Mesenchymal stem cell (in vitro differentiated cells and primary cell): ENCODE measurements at regions not wholly inside any gene's neighbourhood (a gene's known extent, or its start where the extent isn't known, plus 50 kb on each side); places are given as distances from the start of the nearest gene placed in this dataset.
A peak's percentile ranks its signal among the peaks of the same experiment; 100 is the strongest.

Experiments used
- DNase-seq: peaks from one replicate; pipeline ENCODE4 v3.0.0-alpha.2; 2013
- H2AFZ ChIP-seq: one replicate; pipeline ENCODE4 v1.6.1; 2013; ENCODE audit warnings: low read depth, mild to moderate bottlenecking, control low read depth, inconsistent platforms, low read length, moderate library complexity
- H2AK5ac ChIP-seq: 2 replicates; pipeline ENCODE4 v1.6.1; 2013; ENCODE audit warnings: low read length, moderate library complexity, mild to moderate bottlenecking, inconsistent platforms; ENCODE audit not compliant: severe bottlenecking
- H2BK120ac ChIP-seq: one replicate; pipeline ENCODE4 v1.6.1; 2013; ENCODE audit warnings: low read depth, mild to moderate bottlenecking, inconsistent platforms, low read length, moderate library complexity
- H2BK12ac ChIP-seq, 2 experiments: one replicate each; pipeline ENCODE4 v1.6.1; 2013; ENCODE audit warnings: inconsistent platforms in 2 of 2, low read length in 2 of 2, mild to moderate bottlenecking in 2 of 2, moderate library complexity in 2 of 2, control low read depth in 1 of 2
- H2BK15ac ChIP-seq: one replicate; pipeline ENCODE4 v1.6.1; 2013; ENCODE audit warnings: mild to moderate bottlenecking, low read depth, inconsistent platforms; ENCODE audit not compliant: poor library complexity, severe bottlenecking
- H2BK5ac ChIP-seq: 2 replicates; pipeline ENCODE4 v1.6.1; 2013; ENCODE audit warnings: low read depth, mild to moderate bottlenecking, low read length, control low read depth, inconsistent platforms; ENCODE audit not compliant: poor library complexity, severe bottlenecking
- H3K14ac ChIP-seq, 2 experiments: one replicate each; pipeline ENCODE4 v1.6.1; 2013; ENCODE audit warnings: inconsistent platforms in 2 of 2, low read length in 2 of 2, control low read depth in 1 of 2, mild to moderate bottlenecking in 1 of 2, moderate library complexity in 1 of 2
- H3K18ac ChIP-seq, 2 experiments: one replicate each; pipeline ENCODE4 v1.6.1; 2013; ENCODE audit warnings: inconsistent platforms in 2 of 2, low read length in 2 of 2, control low read depth in 1 of 2, low read depth in 1 of 2, mild to moderate bottlenecking in 1 of 2
- H3K23ac ChIP-seq, 2 experiments: one replicate each; pipeline ENCODE4 v1.6.1; 2013; ENCODE audit warnings: inconsistent platforms in 2 of 2, low read length in 2 of 2, mild to moderate bottlenecking in 2 of 2, moderate library complexity in 2 of 2, control low read depth in 1 of 2
- H3K27ac ChIP-seq: 2 replicates; pipeline ENCODE4 v1.5.1; 2013; ENCODE audit warnings: mild to moderate bottlenecking, moderate library complexity, low read length, control low read depth, inconsistent platforms; ENCODE audit not compliant: poor library complexity, severe bottlenecking
- H3K27me3 ChIP-seq, 2 experiments: 2 replicates each; pipeline versions ENCODE4 v1.6.1 to v1.7.0; 2013; ENCODE audit warnings: low read length in 2 of 2, mild to moderate bottlenecking in 2 of 2, moderate library complexity in 2 of 2, control low read depth in 1 of 2, inconsistent platforms in 1 of 2; ENCODE audit not compliant: control insufficient read depth in 1 of 2, insufficient read depth in 1 of 2
- H3K36me3 ChIP-seq, 2 experiments: 2 replicates each; pipeline versions ENCODE4 v1.6.1 to v1.7.0; 2013; ENCODE audit warnings: low read length in 2 of 2, control low read depth in 1 of 2, inconsistent platforms in 1 of 2, low read depth in 1 of 2, mild to moderate bottlenecking in 1 of 2; ENCODE audit not compliant: insufficient read depth in 2 of 2, control insufficient read depth in 1 of 2
- H3K4ac ChIP-seq, 2 experiments: one replicate each; pipeline ENCODE4 v1.6.1; 2013; ENCODE audit warnings: inconsistent platforms in 2 of 2, low read length in 2 of 2, mild to moderate bottlenecking in 2 of 2, moderate library complexity in 2 of 2, control low read depth in 1 of 2, low read depth in 1 of 2
- H3K4me1 ChIP-seq: 2 replicates; pipeline ENCODE4 v1.6.1; 2013; ENCODE audit warnings: low read depth, low read length, control low read depth; ENCODE audit not compliant: control insufficient read depth, insufficient read depth
- H3K4me2 ChIP-seq: 2 replicates; pipeline ENCODE4 v1.6.1; 2013; ENCODE audit warnings: low read length, mild to moderate bottlenecking, inconsistent platforms; ENCODE audit not compliant: poor library complexity, severe bottlenecking
- H3K4me3 ChIP-seq, 2 experiments: 2 replicates each; pipeline versions ENCODE4 v1.5.1 to v1.7.0; 2013; ENCODE audit warnings: low read length in 2 of 2, mild to moderate bottlenecking in 2 of 2, control low read depth in 1 of 2, low read depth in 1 of 2; ENCODE audit not compliant: insufficient read depth in 1 of 2
- H3K79me1 ChIP-seq: replicated peaks from 2 replicates; pipeline ENCODE4 v1.6.1; 2013; ENCODE audit warnings: mild to moderate bottlenecking, control low read depth, low read length, inconsistent platforms; ENCODE audit not compliant: poor library complexity, severe bottlenecking
- H3K9ac ChIP-seq: 2 replicates; pipeline ENCODE4 v1.7.0; 2013; ENCODE audit warnings: mild to moderate bottlenecking, low read length, moderate library complexity
- H3K9me3 ChIP-seq: 2 replicates; pipeline ENCODE4 v1.7.0; 2013; ENCODE audit warnings: mild to moderate bottlenecking, low read length; ENCODE audit not compliant: control insufficient read depth
- H4K8ac ChIP-seq: one replicate; pipeline ENCODE4 v1.6.1; 2013; ENCODE audit warnings: inconsistent platforms, mild to moderate bottlenecking, low read length, moderate library complexity
- H4K91ac ChIP-seq: one replicate; pipeline ENCODE4 v1.6.1; 2013; ENCODE audit warnings: mild to moderate bottlenecking, low read length, inconsistent platforms
- WGBS: methylation state at CpG from one replicate; pipeline ENCODE4 v1.1.7; 2013; ENCODE audit warnings: mixed read lengths; 5-methylcytosine and 5-hydroxymethylcytosine counted together

DNA sequence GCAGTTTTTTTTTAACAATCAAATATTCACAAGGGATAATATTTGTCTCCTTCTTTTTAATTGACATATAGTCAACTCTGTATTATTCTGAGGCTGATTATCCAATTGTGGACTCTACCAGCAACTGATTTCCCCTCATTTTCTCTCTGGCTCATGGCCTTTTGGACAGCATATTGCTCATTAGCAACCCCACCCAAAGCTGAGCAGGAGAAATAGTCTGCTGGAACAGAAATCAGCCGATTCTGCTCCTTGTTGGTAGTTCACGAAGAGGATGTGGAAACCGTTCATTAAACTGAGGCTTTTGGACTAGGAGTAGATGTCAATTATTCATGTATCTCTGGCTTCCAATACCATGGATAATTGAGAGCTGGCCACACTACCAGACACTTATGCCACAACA is 428.4 kb upstream of the INTU start:
- Histone ChIP-seq H3K79me1 (no peaks in the 10 kb centered on the region), H4K91ac (no peak overlapping the region), H3K9me3 (no peaks in the 10 kb centered on the region), H3K4me1 (peaks cover 2% of the 10 kb centered on the region), H3K27ac (no peak overlapping the region), H4K8ac (peak overlapping the region; percentile 41), H3K4me2 (no peak overlapping the region), H2BK120ac (no peak overlapping the region), H3K4ac (no peak overlapping the region), H3K4me3 (no peak overlapping the region), H2AFZ (no peak overlapping the region), H3K23ac (no peak overlapping the region), H2BK5ac (no peak overlapping the region), H3K18ac (peak overlapping the region in 1 of 2 experiments; percentile 61), H3K14ac (no peak overlapping the region), H2AK5ac (peak overlapping the region; percentile 91), H2BK15ac (no peak overlapping the region), H3K27me3 (no peaks in the 10 kb centered on the region), H3K36me3 (no peaks in the 10 kb centered on the region), H3K9ac (no peak overlapping the region), H2BK12ac (no peak overlapping the region)
- whole genome bisulfite sequencing = no CpG with 5 or more reads among the region's 3 CpGs
- no peak for DNase-seq

DNA sequence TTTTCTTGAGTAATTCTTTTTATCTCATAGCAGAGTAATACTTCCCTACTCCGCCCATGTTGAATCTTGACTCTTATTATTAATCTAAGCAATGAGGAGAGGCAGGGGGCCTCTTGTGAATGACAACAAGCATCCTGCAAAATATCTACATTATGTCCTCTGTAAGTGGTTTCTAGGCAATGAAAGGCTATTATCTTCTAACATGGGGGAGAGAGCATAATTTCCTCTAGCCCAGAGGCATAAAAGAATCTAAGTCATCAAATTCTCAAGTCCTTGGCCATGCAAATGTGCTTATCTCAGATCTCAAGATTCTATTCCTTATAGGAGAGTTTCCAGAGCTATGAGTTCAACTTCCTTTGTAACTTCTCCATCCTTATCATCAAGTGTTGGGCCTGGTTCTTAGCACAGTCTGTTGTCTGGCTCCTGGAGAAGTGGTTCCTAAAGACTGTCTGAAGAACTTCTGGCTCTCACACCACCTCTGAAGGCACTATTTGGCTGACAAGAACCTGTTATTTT is 423.1 kb upstream of the INTU start:
- Histone ChIP-seq H4K8ac (no peak overlapping the region), H3K9ac (no peak overlapping the region), H2AFZ (no peak overlapping the region), H3K4me3 (no peak overlapping the region), H3K23ac (no peak overlapping the region), H2AK5ac (no peak overlapping the region), H3K4ac (no peak overlapping the region), H3K27me3 (no peaks in the 10 kb centered on the region), H3K4me2 (no peak overlapping the region), H2BK120ac (no peak overlapping the region), H3K79me1 (no peaks in the 10 kb centered on the region), H3K14ac (no peak overlapping the region), H4K91ac (no peak overlapping the region), H2BK15ac (no peak overlapping the region), H3K27ac (no peak overlapping the region), H3K9me3 (no peaks in the 10 kb centered on the region), H3K18ac (no peak overlapping the region), H3K36me3 (no peaks in the 10 kb centered on the region), H2BK5ac (no peak overlapping the region), H2BK12ac (no peak overlapping the region), H3K4me1 (no peaks in the 10 kb centered on the region)
- no CpG with 5 or more reads among the region's 1 CpG for WGBS
- peak; percentile 53 for DNase-seq

DNA sequence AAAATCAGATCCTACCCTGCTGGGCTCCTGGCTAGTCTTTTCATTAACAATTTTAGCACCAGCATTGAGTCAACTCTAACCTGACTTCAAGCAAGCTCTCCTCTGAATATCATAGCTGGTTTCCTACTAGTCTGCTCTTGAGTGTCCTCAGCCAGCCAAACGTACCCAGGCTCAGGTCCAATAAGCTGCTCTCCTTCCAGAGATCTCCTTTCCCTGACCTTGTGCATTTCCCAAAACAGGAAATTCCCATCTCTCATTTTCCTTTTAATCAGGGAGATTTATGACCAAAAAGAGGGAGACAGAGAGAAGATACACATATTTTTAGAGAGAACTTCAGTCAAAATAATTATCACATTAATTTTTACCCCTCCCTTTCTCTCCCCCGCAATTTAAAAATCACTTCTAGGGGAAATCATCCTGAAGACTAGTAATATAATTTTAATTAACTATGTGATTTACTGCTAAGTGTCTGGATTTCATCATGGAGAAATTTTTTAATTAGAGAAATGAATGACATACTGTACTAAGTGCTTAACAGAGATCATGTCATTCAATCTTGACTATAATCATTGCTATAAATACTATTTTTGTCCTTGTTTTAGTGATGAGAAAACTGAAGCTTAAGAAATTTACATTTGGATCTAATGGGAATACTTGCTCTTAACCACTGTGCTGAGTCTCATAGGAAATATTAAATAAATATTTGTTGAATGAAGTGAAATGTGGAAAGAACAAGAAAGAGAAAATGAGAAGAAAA is 421.7 kb upstream of the INTU start:
- DNase-seq = peak; percentile 58

DNA sequence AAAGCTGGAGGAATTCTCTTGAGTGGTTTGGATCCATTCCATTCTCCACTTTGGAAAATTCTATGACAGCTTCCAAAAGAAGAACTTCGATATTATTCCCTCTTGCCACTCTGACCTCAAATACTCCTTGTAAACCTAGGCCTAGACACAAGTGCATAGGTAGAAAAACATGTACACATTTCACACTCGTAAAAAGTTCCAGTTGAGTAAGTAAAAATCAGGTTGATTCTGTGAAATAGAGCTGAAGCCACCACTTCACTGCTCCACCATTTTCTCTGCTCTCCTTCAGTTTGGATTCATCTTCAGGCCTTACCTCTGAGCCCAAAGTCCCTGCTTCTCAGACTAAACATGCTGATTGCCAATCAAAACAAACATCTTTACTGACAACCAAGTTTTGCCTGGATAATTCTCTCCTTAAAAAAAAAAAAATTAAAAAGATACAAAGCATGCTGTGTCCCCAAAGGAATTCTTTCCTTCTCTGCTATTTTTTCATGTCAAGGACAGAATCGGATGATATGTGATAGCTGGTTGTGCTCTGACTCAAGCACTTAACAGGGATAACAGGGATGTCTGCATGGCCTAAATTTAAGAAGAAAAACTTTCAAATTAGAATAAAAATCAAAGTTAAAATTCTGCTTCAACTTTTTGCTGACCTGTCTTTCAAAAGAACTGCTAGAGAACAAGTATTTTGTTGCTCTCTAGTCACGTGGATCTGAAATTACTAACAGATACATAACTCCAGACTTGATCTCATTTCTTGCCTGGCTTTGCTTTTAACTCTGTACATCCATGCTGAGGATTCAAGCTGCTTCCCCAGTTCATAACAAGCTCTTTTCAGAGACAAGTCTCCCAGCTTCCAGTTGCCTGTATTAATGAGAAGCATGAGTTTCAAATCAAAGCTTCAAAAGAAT is 420.9 kb upstream of the INTU start:
- no peak overlapping the region for H3K4me3 ChIP-seq
- H3K4me1 ChIP-seq = no peaks in the 10 kb centered on the region
- H4K91ac ChIP-seq = no peak overlapping the region
- no peak overlapping the region for H3K4me2 ChIP-seq
- H3K79me1 ChIP-seq = no peaks in the 10 kb centered on the region
- no peak overlapping the region for H3K27ac ChIP-seq
- H3K27me3 ChIP-seq = no peaks in the 10 kb centered on the region
- no peak overlapping the region for H3K23ac ChIP-seq
- H3K9me3 ChIP-seq = no peaks in the 10 kb centered on the region
- no peak overlapping the region for H2AK5ac ChIP-seq
- DNase-seq = peak; percentile 40
- no peak overlapping the region for H2BK120ac ChIP-seq
- 73% methylated on average over 4 of the region's 4 CpGs for WGBS
- H2AFZ ChIP-seq = no peak overlapping the region
- no peak overlapping the region for H3K14ac ChIP-seq
- no peak overlapping the region for H3K18ac ChIP-seq
- no peak overlapping the region for H4K8ac ChIP-seq
- H2BK12ac ChIP-seq = no peak overlapping the region
- no peak overlapping the region for H2BK15ac ChIP-seq
- peak overlapping the region in 1 of 2 experiments; percentile 24 for H3K4ac ChIP-seq
- H3K9ac ChIP-seq = peak overlapping the region; percentile 39
- no peak overlapping the region for H2BK5ac ChIP-seq
- H3K36me3 ChIP-seq = no peaks in the 10 kb centered on the region

More for the DNA sequence above, 421.7 kb upstream of the INTU start:
- no peak overlapping the region for H2BK15ac ChIP-seq
- no peak overlapping the region for H3K4ac ChIP-seq
- no peaks in the 10 kb centered on the region for H3K27me3 ChIP-seq
- H3K4me3 ChIP-seq = no peak overlapping the region
- no peaks in the 10 kb centered on the region for H3K4me1 ChIP-seq
- H3K9ac ChIP-seq = peak overlapping the region; percentile 39
- no peaks in the 10 kb centered on the region for H3K79me1 ChIP-seq
- no peak overlapping the region for H4K8ac ChIP-seq
- no peak overlapping the region for H2BK5ac ChIP-seq
- no peak overlapping the region for H3K27ac ChIP-seq
- no peak overlapping the region for H2AFZ ChIP-seq
- no peak overlapping the region for H2BK120ac ChIP-seq
- H3K14ac ChIP-seq = no peak overlapping the region
- 60% methylated on average over 1 of the region's 2 CpGs for WGBS
- H4K91ac ChIP-seq = no peak overlapping the region
- no peak overlapping the region for H2BK12ac ChIP-seq
- H3K9me3 ChIP-seq = no peaks in the 10 kb centered on the region
- no peak overlapping the region for H2AK5ac ChIP-seq
- peak overlapping the region in 1 of 2 experiments; percentile 33 for H3K18ac ChIP-seq
- no peak overlapping the region for H3K23ac ChIP-seq
- H3K4me2 ChIP-seq = no peak overlapping the region
- H3K36me3 ChIP-seq = no peaks in the 10 kb centered on the region
